Astrocyte (in vitro differentiated cells and primary cell): ENCODE measurements at regions not wholly inside any gene's neighbourhood (a gene's known extent, or its start where the extent isn't known, plus 50 kb on each side); places are given as distances from the start of the nearest gene placed in this dataset.

Experiments
- DNase-seq: peaks from one replicate; pipeline ENCODE4 v3.0.0-alpha.2; 2010; ENCODE audit warnings: low read depth
- FAIRE-seq: peaks from 2 replicates; lab custom pipeline; 2011; peaks lifted over from hg19 to GRCh38; lab: Jason Lieb, UNC
- H2AFZ ChIP-seq: 2 replicates; pipeline ENCODE4 v1.6.0; 2012; ENCODE audit warnings: low read depth, low read length, inconsistent platforms
- H3K27ac ChIP-seq: 2 replicates; pipeline ENCODE4 v1.5.1; 2011; ENCODE audit warnings: low read depth, low read length, inconsistent platforms
- H3K27me3 ChIP-seq: 2 replicates; pipeline ENCODE4 v1.6.0; 2011; ENCODE audit warnings: low read length, inconsistent platforms; ENCODE audit not compliant: insufficient read depth
- H3K36me3 ChIP-seq: 2 replicates; pipeline ENCODE4 v1.5.1; 2011; ENCODE audit warnings: low read length, inconsistent platforms; ENCODE audit not compliant: insufficient read depth
- H3K4me1 ChIP-seq: 2 replicates; pipeline ENCODE4 v1.5.1; 2011; ENCODE audit warnings: low read length, inconsistent platforms; ENCODE audit not compliant: insufficient read depth
- H3K4me2 ChIP-seq: 2 replicates; pipeline ENCODE4 v1.6.0; 2012; ENCODE audit warnings: low read length, inconsistent platforms
- H3K4me3 ChIP-seq: 2 replicates; pipeline ENCODE4 v1.5.1; 2011; ENCODE audit warnings: low read depth, mild to moderate bottlenecking, low read length, inconsistent platforms; ENCODE audit not compliant: insufficient read depth
- H3K79me2 ChIP-seq: 2 replicates; pipeline ENCODE4 v1.6.0; 2012; ENCODE audit warnings: mild to moderate bottlenecking, low read length, inconsistent platforms; ENCODE audit not compliant: insufficient read depth
- H3K9ac ChIP-seq: 2 replicates; pipeline ENCODE4 v1.6.0; 2012; ENCODE audit warnings: mild to moderate bottlenecking, low read length, inconsistent platforms
- H3K9me3 ChIP-seq: 2 replicates; pipeline ENCODE4 v1.5.1; 2012; ENCODE audit warnings: low read depth, mild to moderate bottlenecking, low read length, inconsistent platforms; ENCODE audit not compliant: insufficient read depth
- H4K20me1 ChIP-seq: 2 replicates; pipeline ENCODE4 v1.6.0; 2012; ENCODE audit warnings: low read length, inconsistent platforms; ENCODE audit not compliant: insufficient read depth
- H3K27ac Mint-ChIP-seq: one replicate; pipeline ENCODE4 v1.8.0; 2021; ENCODE audit warnings: mild to moderate bottlenecking, mixed read lengths; ENCODE audit not compliant: unreplicated experiment
- H3K27me3 Mint-ChIP-seq: one replicate; pipeline ENCODE4 v1.8.0; 2021; ENCODE audit warnings: low read depth, mixed read lengths; ENCODE audit not compliant: unreplicated experiment
- H3K36me3 Mint-ChIP-seq: one replicate; pipeline ENCODE4 v1.8.0; 2021; ENCODE audit warnings: low read depth, mixed read lengths; ENCODE audit not compliant: unreplicated experiment
- H3K4me1 Mint-ChIP-seq: one replicate; pipeline ENCODE4 v1.8.0; 2021; ENCODE audit warnings: low read depth, mixed read lengths; ENCODE audit not compliant: unreplicated experiment
- H3K4me3 Mint-ChIP-seq: one replicate; pipeline ENCODE4 v1.8.0; 2021; ENCODE audit warnings: mild to moderate bottlenecking, moderate library complexity, mixed read lengths; ENCODE audit not compliant: unreplicated experiment
- H3K9me3 Mint-ChIP-seq: one replicate; pipeline ENCODE4 v1.8.0; 2021; ENCODE audit warnings: mild to moderate bottlenecking, mixed read lengths; ENCODE audit not compliant: unreplicated experiment
- EZH2 ChIP-seq: IDR thresholded peaks from 2 replicates; pipeline ENCODE4 v1.6.1; 2012; ENCODE audit warnings: mild to moderate bottlenecking, low read length, inconsistent platforms; ENCODE audit not compliant: insufficient read depth
- TF ChIP-seq, protein P1 (sequence below): IDR thresholded peaks from 2 replicates; pipeline ENCODE4 v1.5.1; 2011; ENCODE audit warnings: low read depth, mild to moderate bottlenecking, inconsistent platforms, low read length, moderate library complexity; ENCODE audit not compliant: insufficient read depth

DNA sequence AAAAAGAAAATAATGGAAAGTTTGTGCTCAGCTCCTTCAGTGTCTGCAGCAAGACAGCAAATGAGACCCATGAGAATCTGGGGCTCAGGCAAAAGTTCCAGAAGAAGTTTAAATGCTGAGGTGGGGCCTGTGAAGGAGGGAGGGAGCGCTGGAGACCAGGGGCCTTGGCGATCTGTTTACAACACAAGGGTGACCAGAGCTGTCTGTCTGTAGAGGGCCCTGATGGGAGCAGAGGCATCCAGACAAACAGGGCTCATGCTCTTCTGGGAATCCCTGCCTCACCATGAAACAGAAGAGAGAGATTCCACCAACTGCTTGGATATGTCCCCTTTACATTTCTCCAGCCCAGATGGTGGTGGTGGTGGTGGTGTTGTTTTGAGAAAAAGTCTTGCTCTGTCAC, 60.1 kb upstream of the GPCPD1 start:
- Histone ChIP-seq H2AFZ (no peak overlapping the region), H3K4me3 (no peak overlapping the region), H3K79me2 (no peaks in the 10 kb centered on the region), H3K4me2 (no peak overlapping the region), H3K9me3 (no peaks in the 10 kb centered on the region), H4K20me1 (no peaks in the 10 kb centered on the region), H3K4me1 (no peaks in the 10 kb centered on the region), H3K27me3 (peaks cover 4% of the 10 kb centered on the region), H3K27ac (no peak overlapping the region), H3K9ac (no peak overlapping the region), H3K36me3 (no peaks in the 10 kb centered on the region)
- TF ChIP-seq, protein P1, sequence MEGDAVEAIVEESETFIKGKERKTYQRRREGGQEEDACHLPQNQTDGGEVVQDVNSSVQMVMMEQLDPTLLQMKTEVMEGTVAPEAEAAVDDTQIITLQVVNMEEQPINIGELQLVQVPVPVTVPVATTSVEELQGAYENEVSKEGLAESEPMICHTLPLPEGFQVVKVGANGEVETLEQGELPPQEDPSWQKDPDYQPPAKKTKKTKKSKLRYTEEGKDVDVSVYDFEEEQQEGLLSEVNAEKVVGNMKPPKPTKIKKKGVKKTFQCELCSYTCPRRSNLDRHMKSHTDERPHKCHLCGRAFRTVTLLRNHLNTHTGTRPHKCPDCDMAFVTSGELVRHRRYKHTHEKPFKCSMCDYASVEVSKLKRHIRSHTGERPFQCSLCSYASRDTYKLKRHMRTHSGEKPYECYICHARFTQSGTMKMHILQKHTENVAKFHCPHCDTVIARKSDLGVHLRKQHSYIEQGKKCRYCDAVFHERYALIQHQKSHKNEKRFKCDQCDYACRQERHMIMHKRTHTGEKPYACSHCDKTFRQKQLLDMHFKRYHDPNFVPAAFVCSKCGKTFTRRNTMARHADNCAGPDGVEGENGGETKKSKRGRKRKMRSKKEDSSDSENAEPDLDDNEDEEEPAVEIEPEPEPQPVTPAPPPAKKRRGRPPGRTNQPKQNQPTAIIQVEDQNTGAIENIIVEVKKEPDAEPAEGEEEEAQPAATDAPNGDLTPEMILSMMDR, result no peak
- H3K9me3 Mint-ChIP-seq, result peaks cover 1% of the 10 kb centered on the region
- H3K4me1 Mint-ChIP-seq, result peaks cover 5% of the 10 kb centered on the region
- DNase-seq (no peak), FAIRE-seq (no peak)
- no peak overlapping the region for H3K27ac Mint-ChIP-seq
- H3K36me3 Mint-ChIP-seq, result peaks cover 3% of the 10 kb centered on the region
- H3K4me3 Mint-ChIP-seq, result no peak overlapping the region
- peaks cover 20% of the 10 kb centered on the region for H3K27me3 Mint-ChIP-seq

DNA sequence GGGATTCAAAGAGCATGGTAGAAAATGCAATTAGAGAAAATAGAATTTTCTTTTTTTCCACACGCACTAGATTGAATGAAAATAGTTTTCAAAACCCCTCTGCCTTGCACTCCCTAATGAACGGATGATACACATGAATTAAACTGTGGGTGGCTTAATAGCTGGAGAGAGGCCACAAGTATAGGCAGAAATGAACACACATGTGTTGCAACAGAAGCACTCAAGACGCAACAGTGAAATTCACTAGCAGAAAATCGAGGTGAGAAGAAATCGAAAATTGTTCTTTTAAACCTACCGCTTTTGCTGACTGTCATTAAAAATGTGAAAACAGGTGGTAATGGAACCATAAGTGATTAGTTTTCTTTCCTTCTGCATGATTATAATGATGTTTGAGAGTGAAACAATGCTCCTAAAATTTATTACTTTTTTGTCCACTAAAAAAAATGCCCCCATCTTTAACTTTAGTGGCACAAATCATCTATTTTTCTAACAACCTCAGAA, 59.3 kb upstream of the GPCPD1 start:
- H4K20me1 ChIP-seq, result no peaks in the 10 kb centered on the region
- no peak overlapping the region for H3K27ac ChIP-seq
- DNase-seq (no peak), FAIRE-seq (no peak)
- H3K79me2 ChIP-seq, result no peaks in the 10 kb centered on the region
- peaks cover 4% of the 10 kb centered on the region for H3K9me3 Mint-ChIP-seq
- H3K27ac Mint-ChIP-seq, result no peak overlapping the region
- H3K4me3 Mint-ChIP-seq, result no peak overlapping the region
- H3K4me1 Mint-ChIP-seq, result peaks cover 5% of the 10 kb centered on the region
- H3K36me3 Mint-ChIP-seq, result peaks cover 3% of the 10 kb centered on the region
- peaks cover 4% of the 10 kb centered on the region for H3K27me3 ChIP-seq
- TF ChIP-seq, protein P1, result no peak
- TF ChIP-seq EZH2, result no peak
- no peak overlapping the region for H3K4me3 ChIP-seq
- no peak overlapping the region for H3K4me2 ChIP-seq
- no peak overlapping the region for H3K9ac ChIP-seq
- no peaks in the 10 kb centered on the region for H3K9me3 ChIP-seq
- H3K36me3 ChIP-seq, result no peaks in the 10 kb centered on the region
- no peak overlapping the region for H2AFZ ChIP-seq
- no peaks in the 10 kb centered on the region for H3K4me1 ChIP-seq
- peaks cover 20% of the 10 kb centered on the region for H3K27me3 Mint-ChIP-seq

DNA sequence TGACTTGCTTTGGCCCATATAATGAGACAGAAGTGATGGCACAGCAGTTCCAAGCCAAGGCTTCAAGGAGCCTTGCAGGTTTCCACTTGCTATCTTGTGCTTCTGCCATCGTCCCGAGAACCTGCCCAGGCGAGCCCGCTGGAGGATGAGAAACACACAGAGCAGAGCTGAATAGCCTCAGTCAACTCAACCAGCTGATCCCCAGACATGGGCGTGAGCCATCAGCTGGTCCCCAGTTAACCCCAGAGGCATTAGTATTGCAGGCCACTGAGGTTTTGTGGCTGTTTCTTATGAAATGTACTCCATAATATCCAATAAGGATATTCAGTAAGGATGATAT, 57.7 kb upstream of the GPCPD1 start:
- Mint-ChIP-seq H3K27ac (no peak overlapping the region), H3K27me3 (peaks cover 20% of the 10 kb centered on the region), H3K9me3 (peaks cover 4% of the 10 kb centered on the region), H3K4me1 (no peaks in the 10 kb centered on the region), H3K4me3 (no peak overlapping the region), H3K36me3 (peaks cover 3% of the 10 kb centered on the region)
- no peak overlapping the region for H3K27ac ChIP-seq
- no peak for DNase-seq
- no peaks in the 10 kb centered on the region for H4K20me1 ChIP-seq
- no peaks in the 10 kb centered on the region for H3K79me2 ChIP-seq
- no peaks in the 10 kb centered on the region for H3K9me3 ChIP-seq
- no peaks in the 10 kb centered on the region for H3K36me3 ChIP-seq
- no peak overlapping the region for H3K4me2 ChIP-seq
- H3K9ac ChIP-seq, result no peak overlapping the region
- TF ChIP-seq, protein P1, result no peak
- TF ChIP-seq EZH2, result no peak
- no peaks in the 10 kb centered on the region for H3K4me1 ChIP-seq
- peaks cover 4% of the 10 kb centered on the region for H3K27me3 ChIP-seq
- no peak overlapping the region for H2AFZ ChIP-seq
- FAIRE-seq, result no peak
- H3K4me3 ChIP-seq, result no peak overlapping the region
